ENCODE measurements at regions not wholly inside any gene's neighbourhood (a gene's known extent, or its start where the extent isn't known, plus 50 kb on each side); places are given as distances from the start of the nearest gene placed in this dataset.

DNA sequence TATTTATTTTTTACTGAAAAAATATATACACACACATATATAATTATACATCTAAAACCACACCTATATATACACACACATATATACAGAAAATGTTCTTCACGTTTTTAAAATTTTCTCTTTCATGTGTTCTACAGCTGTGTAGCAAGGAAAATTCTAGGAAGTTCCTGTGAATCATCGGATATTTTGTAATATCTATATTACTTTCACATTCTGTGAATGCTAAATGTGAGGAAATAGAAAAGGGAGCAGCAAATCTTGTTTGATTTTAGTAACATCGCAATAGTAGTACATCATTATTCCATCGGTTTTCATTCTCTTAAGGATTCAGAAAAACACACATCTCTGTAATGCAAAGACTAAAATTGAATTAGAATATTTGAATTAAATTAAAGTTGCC lies 836.8 kb upstream of the NECTIN3 start:
- TF ChIP-seq TAF1 (IDR thresholded peaks at IDR 0.05; ENCODE audit: borderline replicate concordance, low read depth, low read length): no peak
- no peak for TF ChIP-seq POLR2AphosphoS5 (IDR thresholded peaks at IDR 0.05; ENCODE audit: low read depth, low read length)
- TF ChIP-seq POLR2A (IDR thresholded peaks at IDR 0.05; ENCODE audit: low read depth, low read length): no peak

Measured in GM12892 (cell line).